ENCODE measurements at regions not wholly inside any gene's neighbourhood (a gene's known extent, or its start where the extent isn't known, plus 50 kb on each side); places are given as distances from the start of the nearest gene placed in this dataset.

DNA sequence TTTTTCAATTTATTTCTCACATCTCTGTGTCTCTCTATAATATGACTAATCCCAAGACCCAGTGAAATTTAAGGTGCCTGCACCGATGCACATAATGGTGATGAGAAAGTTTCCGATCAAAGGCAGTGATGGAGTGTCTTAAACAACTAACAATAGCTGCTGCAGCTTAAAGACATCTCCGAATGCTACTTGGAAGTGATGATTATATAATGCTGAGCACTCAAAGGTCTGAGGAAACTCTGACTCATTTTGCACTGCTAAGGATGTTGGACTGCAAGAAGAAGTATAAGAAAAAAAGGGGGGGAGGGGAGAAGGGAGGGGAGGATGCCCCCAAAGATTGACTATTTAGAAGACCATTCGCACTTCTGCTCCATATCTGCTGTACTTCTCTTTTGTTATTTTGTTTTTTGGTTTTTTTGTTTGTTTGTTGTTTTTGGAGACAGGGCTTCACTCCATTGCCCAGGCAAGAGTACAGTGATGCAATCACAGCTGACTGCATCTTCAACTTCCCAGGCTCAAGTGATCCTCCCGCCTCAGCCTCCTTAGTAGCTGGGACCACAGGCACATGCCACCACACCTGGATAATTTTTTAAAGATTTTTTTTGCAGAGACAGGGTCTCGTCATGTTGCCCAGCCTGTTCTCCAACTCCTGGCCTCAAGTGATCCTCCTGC lies 192.2 kb downstream of the HSD17B3 start:
- no peak for TF ChIP-seq POLR2A (IDR thresholded peaks at IDR 0.05)
- TF ChIP-seq, protein P1, sequence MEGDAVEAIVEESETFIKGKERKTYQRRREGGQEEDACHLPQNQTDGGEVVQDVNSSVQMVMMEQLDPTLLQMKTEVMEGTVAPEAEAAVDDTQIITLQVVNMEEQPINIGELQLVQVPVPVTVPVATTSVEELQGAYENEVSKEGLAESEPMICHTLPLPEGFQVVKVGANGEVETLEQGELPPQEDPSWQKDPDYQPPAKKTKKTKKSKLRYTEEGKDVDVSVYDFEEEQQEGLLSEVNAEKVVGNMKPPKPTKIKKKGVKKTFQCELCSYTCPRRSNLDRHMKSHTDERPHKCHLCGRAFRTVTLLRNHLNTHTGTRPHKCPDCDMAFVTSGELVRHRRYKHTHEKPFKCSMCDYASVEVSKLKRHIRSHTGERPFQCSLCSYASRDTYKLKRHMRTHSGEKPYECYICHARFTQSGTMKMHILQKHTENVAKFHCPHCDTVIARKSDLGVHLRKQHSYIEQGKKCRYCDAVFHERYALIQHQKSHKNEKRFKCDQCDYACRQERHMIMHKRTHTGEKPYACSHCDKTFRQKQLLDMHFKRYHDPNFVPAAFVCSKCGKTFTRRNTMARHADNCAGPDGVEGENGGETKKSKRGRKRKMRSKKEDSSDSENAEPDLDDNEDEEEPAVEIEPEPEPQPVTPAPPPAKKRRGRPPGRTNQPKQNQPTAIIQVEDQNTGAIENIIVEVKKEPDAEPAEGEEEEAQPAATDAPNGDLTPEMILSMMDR (IDR thresholded peaks at IDR 0.05): no peak

All from body of pancreas (tissue), 4 donors.